K562 (cell line): ENCODE measurements at regions not wholly inside any gene's neighbourhood (a gene's known extent, or its start where the extent isn't known, plus 50 kb on each side); places are given as distances from the start of the nearest gene placed in this dataset.

ENCODE experiments used
- ATAC-seq: fragments of 200-7000 bp; cut with Tn5 transposase; 3 replicates; pipeline ENCODE4 v1.9.1; 2020; ENCODE audit warnings: moderate library complexity
- BruUV-seq: library from RNA; stranded (reverse); fragments of 400-500 nt; replicated peaks from 2 replicates; lab custom pipeline; 2021; lab: Mats Ljungman, UMichigan
- CTCF ChIA-PET: fragments of 300-600 bp; formaldehyde crosslinking; extraction: SDS; loops from one replicate; lab custom pipeline; 2021; ENCODE audit warnings: low intra/inter-chr PET ratio; lab: Yijun Ruan, JAX
- POLR2A ChIA-PET: fragments of 300-600, 350-650 bp; sonication (Branson Sonifier 250); formaldehyde crosslinking; extraction: SDS; loops from one replicate; lab custom pipeline; 2021; ENCODE audit warnings: antibody characterized with exemption, inconsistent platforms; lab: Yijun Ruan, JAX
- DNase-seq, 4 experiments: peaks; one replicate each; pipeline versions ENCODE4 v3.0.0 to v3.0.0-alpha.2; 2011 to 2018; ENCODE audit warnings: low spot score in 3 of 4, mixed read lengths in 3 of 4; ENCODE audit errors: extremely low read depth in 1 of 4
- FAIRE-seq: peaks from 2 replicates; lab custom pipeline; 2011; peaks lifted over from hg19 to GRCh38; lab: Jason Lieb, UNC
- H2AFZ ChIP-seq: 2 replicates; pipeline ENCODE4 v1.6.0; 2011; ENCODE audit warnings: low read depth, low read length, control low read depth, inconsistent platforms
- H3K27ac ChIP-seq: fragments of 200-600 bp; 3 replicates; pipeline ENCODE4 v1.8.0; 2011; ENCODE audit warnings: low read depth, mild to moderate bottlenecking, control low read depth, inconsistent platforms, low read length, moderate library complexity, mixed read lengths; ENCODE audit errors: extremely low read depth
- H3K27me3 ChIP-seq, 2 experiments: fragments of 300-600 bp in 1 of 2; 2 replicates in 1 of 2; 3 replicates in 1 of 2; pipeline versions ENCODE4 v1.6.0 to v1.8.0; 2011; ENCODE audit warnings: inconsistent platforms in 2 of 2, low read length in 2 of 2, mild to moderate bottlenecking in 1 of 2, mixed read lengths in 1 of 2, moderate library complexity in 1 of 2; ENCODE audit not compliant: control insufficient read depth in 2 of 2, insufficient read depth in 2 of 2
- H3K36me3 ChIP-seq: fragments of 300-600 bp; 3 replicates; pipeline ENCODE4 v1.8.0; 2011; ENCODE audit warnings: mild to moderate bottlenecking, low read length, inconsistent platforms; ENCODE audit not compliant: control insufficient read depth, insufficient read depth
- H3K4me1 ChIP-seq, 2 experiments: fragments of 200-600 bp in 1 of 2; replicated peaks in 1 of 2; 2 replicates in 1 of 2; 3 replicates in 1 of 2; pipeline versions ENCODE4 v1.5.1 to v1.8.0; 2011; ENCODE audit warnings: inconsistent platforms in 2 of 2, low read length in 2 of 2, mild to moderate bottlenecking in 1 of 2, mixed read lengths in 1 of 2, moderate library complexity in 1 of 2; ENCODE audit not compliant: control insufficient read depth in 2 of 2, insufficient read depth in 2 of 2
- H3K4me2 ChIP-seq: 2 replicates; pipeline ENCODE4 v1.6.1; 2011; ENCODE audit warnings: low read length, control low read depth, inconsistent platforms, mixed read lengths; ENCODE audit not compliant: insufficient read depth
- H3K4me3 ChIP-seq: fragments of 200-600 bp; sonication (generic), shearing (Covaris generic); 2 replicates; pipeline ENCODE4 v1.5.1; 2016; ENCODE audit warnings: control low read depth, inconsistent platforms
- H3K79me2 ChIP-seq: fragments of 200-600 bp; 3 replicates; pipeline ENCODE4 v1.8.0; 2011; ENCODE audit warnings: low read length, inconsistent platforms; ENCODE audit not compliant: control insufficient read depth, insufficient read depth
- H3K9ac ChIP-seq, 2 experiments: 2 replicates each; pipeline versions ENCODE4 v1.6.0 to v1.6.1; 2011; ENCODE audit warnings: low read depth in 2 of 2, low read length in 2 of 2, control low read depth in 1 of 2, inconsistent platforms in 1 of 2, mild to moderate bottlenecking in 1 of 2, mixed read lengths in 1 of 2; ENCODE audit not compliant: insufficient read depth in 1 of 2
- H3K9me1 ChIP-seq: one replicate; pipeline ENCODE4 v1.6.0; 2011; ENCODE audit warnings: inconsistent platforms, mild to moderate bottlenecking, low read length, moderate library complexity; ENCODE audit not compliant: control insufficient read depth, insufficient read depth
- H3K9me3 ChIP-seq: replicated peaks from 2 replicates; pipeline ENCODE4 v1.5.1; 2011; ENCODE audit warnings: low read depth, low read length, inconsistent platforms; ENCODE audit not compliant: control insufficient read depth, insufficient read depth
- H4K20me1 ChIP-seq: replicated peaks from 2 replicates; pipeline ENCODE4 v1.6.1; 2011; ENCODE audit warnings: low read length, inconsistent platforms, mixed read lengths; ENCODE audit not compliant: control insufficient read depth, insufficient read depth
- BACH1 ChIP-seq: fragments of 200-800 bp; sonication (Bioruptor generic); IDR thresholded peaks from 2 replicates; pipeline ENCODE4 v1.6.1; 2016; ENCODE audit warnings: missing genetic modification characterization, missing compliant biosample characterization
- NCOA4 ChIP-seq: fragments of 450-650 bp; IDR thresholded peaks from 2 replicates; pipeline ENCODE4 v1.6.1; 2018; ENCODE audit warnings: mild to moderate bottlenecking; ENCODE audit not compliant: partially characterized antibody
- NR1H2 ChIP-seq: sonication (generic); formaldehyde crosslinking; IDR thresholded peaks from 2 replicates; pipeline ENCODE4 v1.4.0; 2020; ENCODE audit warnings: mild to moderate bottlenecking, missing genetic modification reagents
- POLR2AphosphoS5 ChIP-seq: IDR thresholded peaks from 2 replicates; pipeline ENCODE4 v1.6.1; 2011; ENCODE audit warnings: mild to moderate bottlenecking, low read depth, low read length, moderate library complexity; ENCODE audit not compliant: control insufficient read depth, insufficient read depth
- SOX6 ChIP-seq: fragments of 450-650 bp; IDR thresholded peaks from 2 replicates; pipeline ENCODE4 v1.6.1; 2014; ENCODE audit warnings: mild to moderate bottlenecking
- WHSC1 ChIP-seq: IDR thresholded peaks from one replicate; pipeline ENCODE4 v1.6.1; 2012; ENCODE audit warnings: low read length, control low read depth, inconsistent platforms
- ZBED1 ChIP-seq: IDR thresholded peaks from 2 replicates; pipeline ENCODE4 v1.6.1; 2014
- ZNF184 ChIP-seq: sonication (generic); formaldehyde crosslinking; IDR thresholded peaks from 2 replicates; pipeline ENCODE4 v1.5.0; 2020; ENCODE audit warnings: missing genetic modification reagents
- ZNF263 ChIP-seq: sonication (generic); formaldehyde crosslinking; IDR thresholded peaks from 2 replicates; pipeline ENCODE4 v1.8.0; 2022; ENCODE audit warnings: mild to moderate bottlenecking, missing genetic modification reagents, borderline replicate concordance
- ZNF347 ChIP-seq: fragments of 450-650 bp; formaldehyde crosslinking; IDR thresholded peaks from 2 replicates; pipeline ENCODE4 v1.4.0; 2020; ENCODE audit warnings: low read depth, mild to moderate bottlenecking, moderate library complexity
- ZNF583 ChIP-seq: fragments of 250-450 bp; sonication (Bioruptor Pico); IDR thresholded peaks from 2 replicates; pipeline ENCODE4 v1.4.0; 2020
- WGBS: fragments of 100-300 bp; shearing (Covaris generic); methylation state at CpG from one replicate; pipeline ENCODE4 v1.1.6; 2016; ENCODE audit warnings: low coverage, mixed read lengths; ENCODE audit not compliant: insufficient coverage; ENCODE audit errors: missing lambda C conversion rate; 5-methylcytosine and 5-hydroxymethylcytosine counted together
- in situ Hi-C: fragments of 300-500 bp; cut with MboI; formaldehyde crosslinking; loops from 4 replicates; pipeline ENCODE4 v1.15.0; 2018; ENCODE audit warnings: inconsistent platforms, mixed read lengths
- intact Hi-C: fragments of 100-400 bp; cut with micrococcal nuclease; formaldehyde crosslinking; loops from 2 replicates; pipeline ENCODE4 v1.14.2; 2022
- TF ChIP-seq, protein P1 (sequence below): fragments of 450-650 bp; IDR thresholded peaks from 2 replicates; pipeline ENCODE4 v1.6.1; 2017; ENCODE audit warnings: antibody characterized with exemption
- TF ChIP-seq, protein P2 (sequence below): fragments of 250-450 bp; sonication (Bioruptor Pico); IDR thresholded peaks from 2 replicates; pipeline ENCODE4 v1.6.1; 2021; ENCODE audit warnings: mild to moderate bottlenecking

DNA sequence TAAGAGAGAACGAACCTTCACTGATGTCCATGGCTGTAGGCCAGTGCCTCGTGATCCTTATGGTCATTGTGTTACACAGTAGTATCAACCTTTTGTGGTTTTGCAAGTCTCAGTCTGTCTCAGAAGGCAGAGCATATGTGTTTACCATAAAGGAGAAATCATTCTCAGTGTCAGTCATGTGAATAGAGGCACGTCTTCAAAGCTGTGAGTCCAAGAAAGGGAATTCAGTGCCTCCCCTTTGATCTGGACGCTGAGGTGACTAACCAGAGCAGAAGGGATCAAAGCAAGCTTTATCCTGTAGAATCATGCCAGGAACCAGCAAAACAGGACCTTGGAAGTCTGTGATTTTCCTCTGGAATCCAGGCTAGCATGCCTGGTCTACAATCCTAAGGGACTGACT, 433.9 kb downstream of the DNAH5 start:
- CTCF ChIA-PET: no interaction called here
- TF ChIP-seq, protein P1, sequence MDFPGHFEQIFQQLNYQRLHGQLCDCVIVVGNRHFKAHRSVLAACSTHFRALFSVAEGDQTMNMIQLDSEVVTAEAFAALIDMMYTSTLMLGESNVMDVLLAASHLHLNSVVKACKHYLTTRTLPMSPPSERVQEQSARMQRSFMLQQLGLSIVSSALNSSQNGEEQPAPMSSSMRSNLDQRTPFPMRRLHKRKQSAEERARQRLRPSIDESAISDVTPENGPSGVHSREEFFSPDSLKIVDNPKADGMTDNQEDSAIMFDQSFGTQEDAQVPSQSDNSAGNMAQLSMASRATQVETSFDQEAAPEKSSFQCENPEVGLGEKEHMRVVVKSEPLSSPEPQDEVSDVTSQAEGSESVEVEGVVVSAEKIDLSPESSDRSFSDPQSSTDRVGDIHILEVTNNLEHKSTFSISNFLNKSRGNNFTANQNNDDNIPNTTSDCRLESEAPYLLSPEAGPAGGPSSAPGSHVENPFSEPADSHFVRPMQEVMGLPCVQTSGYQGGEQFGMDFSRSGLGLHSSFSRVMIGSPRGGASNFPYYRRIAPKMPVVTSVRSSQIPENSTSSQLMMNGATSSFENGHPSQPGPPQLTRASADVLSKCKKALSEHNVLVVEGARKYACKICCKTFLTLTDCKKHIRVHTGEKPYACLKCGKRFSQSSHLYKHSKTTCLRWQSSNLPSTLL: no peak
- TF ChIP-seq WHSC1: no peak
- TF ChIP-seq ZNF347 (CRISPR knock-in tag): no peak
- no peak for TF ChIP-seq BACH1 (tag)
- no peak for TF ChIP-seq ZNF263
- no peak for TF ChIP-seq ZNF184
- TF ChIP-seq ZBED1: no peak
- TF ChIP-seq POLR2AphosphoS5: no peak
- TF ChIP-seq NR1H2: no peak
- TF ChIP-seq SOX6: no peak
- no peak for TF ChIP-seq NCOA4
- no peak for TF ChIP-seq ZNF583 (CRISPR knock-in tag)
- TF ChIP-seq, protein P2, sequence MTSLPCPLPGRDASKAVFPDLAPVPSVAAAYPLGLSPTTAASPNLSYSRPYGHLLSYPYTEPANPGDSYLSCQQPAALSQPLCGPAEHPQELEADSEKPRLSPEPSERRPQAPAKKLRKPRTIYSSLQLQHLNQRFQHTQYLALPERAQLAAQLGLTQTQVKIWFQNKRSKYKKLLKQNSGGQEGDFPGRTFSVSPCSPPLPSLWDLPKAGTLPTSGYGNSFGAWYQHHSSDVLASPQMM (CRISPR knock-in tag): no peak
- TF ChIP-seq, all 486 proteins: peak for 0
- intact Hi-C loops: no loop called here
- no peak overlapping the region for H2AFZ ChIP-seq
- no peaks in the 10 kb centered on the region for H3K9me1 ChIP-seq
- no peak overlapping the region for H3K9ac ChIP-seq
- DNase-seq: no peak
- 0% methylated on average over 4 of the region's 4 CpGs for WGBS
- no peak for FAIRE-seq
- no peaks in the 10 kb centered on the region for H3K36me3 ChIP-seq
- no peak for ATAC-seq
- POLR2A ChIA-PET: no interaction called here
- no peak overlapping the region for H3K4me2 ChIP-seq
- BruUV-seq: no TSS peak
- H3K79me2 ChIP-seq: no peaks in the 10 kb centered on the region
- H4K20me1 ChIP-seq: no peaks in the 10 kb centered on the region
- H3K27ac ChIP-seq: no peak overlapping the region
- no peaks in the 10 kb centered on the region for H3K27me3 ChIP-seq
- H3K9me3 ChIP-seq: no peaks in the 10 kb centered on the region
- no peak overlapping the region for H3K4me3 ChIP-seq
- H3K4me1 ChIP-seq: no peaks in the 10 kb centered on the region
- in situ Hi-C loops: no loop called here
